HG03469 (cell line): ENCODE measurements at regions not wholly inside any gene's neighbourhood (a gene's known extent, or its start where the extent isn't known, plus 50 kb on each side); places are given as distances from the start of the nearest gene placed in this dataset.

Experiments
- ATAC-seq: cut with Tn5 transposase; IDR thresholded peaks from one replicate; pipeline ENCODE4 v1.9.1; 2021; ENCODE audit warnings: mild to moderate bottlenecking, moderate library complexity, moderate number of reproducible peaks; ENCODE audit not compliant: unreplicated experiment

GRCh38 chr2:39534095-39534711 is 97.1 kb upstream of the MAP4K3 start:
- ATAC-seq = no peak

GRCh38 chr2:39535636-39536185 is 98.6 kb upstream of the MAP4K3 start:
- ATAC-seq = no peak

- ATAC-seq = no peak
Measured at GRCh38 chr2:39537150-39537549, 100.1 kb upstream of the MAP4K3 start.

GRCh38 chr2:39538718-39539117 is 101.6 kb upstream of the MAP4K3 start:
- no peak for ATAC-seq

- ATAC-seq = no peak
Measured at GRCh38 chr2:39540414-39540813, 103.3 kb upstream of the MAP4K3 start.

GRCh38 chr2:39541011-39541930 is 104.2 kb upstream of the MAP4K3 start:
- no peak for ATAC-seq

- no peak for ATAC-seq
Measured at GRCh38 chr2:39542523-39542922, 105.4 kb upstream of the MAP4K3 start.

GRCh38 chr2:39545957-39546356 is 108.9 kb upstream of the MAP4K3 start:
- ATAC-seq = no peak

GRCh38 chr2:39546409-39546808 is 109.3 kb upstream of the MAP4K3 start:
- ATAC-seq = no peak

GRCh38 chr2:39546937-39547336 is 109.9 kb upstream of the MAP4K3 start:
- ATAC-seq = no peak

GRCh38 chr2:39547811-39548719 is 111.0 kb upstream of the MAP4K3 start:
- ATAC-seq = no peak

GRCh38 chr2:39549000-39549399 is 111.9 kb upstream of the MAP4K3 start:
- no peak for ATAC-seq

GRCh38 chr2:39549718-39550464 is 112.8 kb upstream of the MAP4K3 start:
- no peak for ATAC-seq

- no peak for ATAC-seq
Measured at GRCh38 chr2:39550701-39551285, 113.7 kb upstream of the MAP4K3 start.

- ATAC-seq = no peak
Measured at GRCh38 chr2:39558906-39559305, 106.8 kb upstream of the TMEM178A start.

- no peak for ATAC-seq
Measured at GRCh38 chr2:39563572-39563971, 102.1 kb upstream of the TMEM178A start.

- ATAC-seq = no peak
Measured at GRCh38 chr2:39567507-39567906, 98.2 kb upstream of the TMEM178A start.

GRCh38 chr2:39568116-39568515 is 97.6 kb upstream of the TMEM178A start:
- no peak for ATAC-seq

- no peak for ATAC-seq
Measured at GRCh38 chr2:39568561-39569006, 97.1 kb upstream of the TMEM178A start.

GRCh38 chr2:39570130-39570555 is 95.6 kb upstream of the TMEM178A start:
- no peak for ATAC-seq
